Osteocyte (in vitro differentiated cells): ENCODE measurements at regions not wholly inside any gene's neighbourhood (a gene's known extent, or its start where the extent isn't known, plus 50 kb on each side); places are given as distances from the start of the nearest gene placed in this dataset.

Source experiments
- DNase-seq: peaks from one replicate; pipeline ENCODE4 v3.0.0; 2021; ENCODE audit warnings: mixed read lengths; ENCODE audit not compliant: unreplicated experiment; ENCODE audit errors: extremely low spot score
- H3K27ac Mint-ChIP-seq: one replicate; pipeline ENCODE4 v1.8.0; 2021; ENCODE audit warnings: mild to moderate bottlenecking, mixed read lengths; ENCODE audit not compliant: unreplicated experiment
- H3K27me3 Mint-ChIP-seq: one replicate; pipeline ENCODE4 v1.8.0; 2021; ENCODE audit warnings: mixed read lengths; ENCODE audit not compliant: unreplicated experiment
- H3K36me3 Mint-ChIP-seq: one replicate; pipeline ENCODE4 v1.8.0; 2021; ENCODE audit warnings: mixed read lengths; ENCODE audit not compliant: unreplicated experiment
- H3K4me1 Mint-ChIP-seq: one replicate; pipeline ENCODE4 v1.8.0; 2021; ENCODE audit warnings: mixed read lengths; ENCODE audit not compliant: unreplicated experiment
- H3K4me3 Mint-ChIP-seq: one replicate; pipeline ENCODE4 v1.8.0; 2021; ENCODE audit warnings: mild to moderate bottlenecking, moderate library complexity, mixed read lengths; ENCODE audit not compliant: unreplicated experiment
- H3K9me3 Mint-ChIP-seq: one replicate; pipeline ENCODE4 v1.8.0; 2021; ENCODE audit warnings: mixed read lengths; ENCODE audit not compliant: unreplicated experiment
- CTCF ChIP-seq: fragments of 200-600 bp; sonication (generic); IDR thresholded peaks from 2 replicates; pipeline ENCODE4 v1.5.0; 2021; ENCODE audit warnings: antibody characterized with exemption, mild to moderate bottlenecking, moderate library complexity

GRCh38 chr15:70358011-70358819 is 260.5 kb upstream of the TLE3 start:
- Mint-ChIP-seq H3K4me1 (no peaks in the 10 kb centered on the region), H3K27me3 (peaks cover 63% of the 10 kb centered on the region), H3K27ac (no peak overlapping the region), H3K9me3 (no peaks in the 10 kb centered on the region), H3K4me3 (no peak overlapping the region), H3K36me3 (no peaks in the 10 kb centered on the region)
- DNase-seq: peak; percentile 77
- TF ChIP-seq CTCF: no peak

GRCh38 chr15:70357453-70357852 is 259.7 kb upstream of the TLE3 start:
- Mint-ChIP-seq H3K27me3 (peaks cover 66% of the 10 kb centered on the region), H3K4me1 (no peaks in the 10 kb centered on the region), H3K27ac (no peak overlapping the region), H3K9me3 (no peaks in the 10 kb centered on the region), H3K36me3 (no peaks in the 10 kb centered on the region), H3K4me3 (no peak overlapping the region)
- no peak for TF ChIP-seq CTCF
- DNase-seq: peak; percentile 60

DNA sequence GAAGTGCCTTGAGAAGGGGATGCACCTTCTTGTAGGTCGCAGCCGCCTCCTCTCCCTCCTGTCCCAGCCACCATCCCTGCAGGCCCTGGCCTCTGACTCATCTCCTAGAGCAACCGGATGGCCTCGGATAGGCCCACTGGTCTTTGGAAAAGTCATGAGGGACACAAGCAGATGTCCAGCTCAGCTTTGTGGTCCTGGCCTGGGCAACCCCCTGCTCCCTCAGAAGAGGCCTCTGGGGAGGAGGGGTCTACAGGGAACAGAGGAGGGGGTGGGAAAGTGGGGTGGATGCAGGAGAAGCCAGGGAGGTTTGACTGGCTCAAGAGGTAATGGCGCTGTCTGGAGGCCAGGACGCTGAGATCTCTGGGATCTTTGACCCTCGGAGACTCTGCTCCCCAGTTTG is 259.2 kb upstream of the TLE3 start:
- TF ChIP-seq CTCF: no peak
- Mint-ChIP-seq H3K27ac (no peak overlapping the region), H3K36me3 (no peaks in the 10 kb centered on the region), H3K4me3 (no peak overlapping the region), H3K27me3 (peaks cover 71% of the 10 kb centered on the region), H3K9me3 (no peaks in the 10 kb centered on the region), H3K4me1 (no peaks in the 10 kb centered on the region)
- peak; percentile 54 for DNase-seq

GRCh38 chr15:70356062-70356860 is 258.5 kb upstream of the TLE3 start:
- Mint-ChIP-seq H3K9me3 (no peaks in the 10 kb centered on the region), H3K27ac (no peak overlapping the region), H3K27me3 (peaks cover 78% of the 10 kb centered on the region), H3K4me3 (no peak overlapping the region), H3K4me1 (no peaks in the 10 kb centered on the region), H3K36me3 (no peaks in the 10 kb centered on the region)
- DNase-seq: peak; percentile 59
- no peak for TF ChIP-seq CTCF

- Mint-ChIP-seq H3K27ac (no peak overlapping the region), H3K4me3 (no peak overlapping the region), H3K27me3 (peaks cover 79% of the 10 kb centered on the region), H3K9me3 (no peaks in the 10 kb centered on the region), H3K36me3 (no peaks in the 10 kb centered on the region), H3K4me1 (no peaks in the 10 kb centered on the region)
- DNase-seq: peak; percentile 42
- no peak for TF ChIP-seq CTCF
Observed at GRCh38 chr15:70355275-70355795, 257.6 kb upstream of the TLE3 start.
